Endothelial cell (in vitro differentiated cells): ENCODE measurements at regions not wholly inside any gene's neighbourhood (a gene's known extent, or its start where the extent isn't known, plus 50 kb on each side); places are given as distances from the start of the nearest gene placed in this dataset.

Experiments used
- DNase-seq: peaks from one replicate; pipeline ENCODE4 v3.0.0; 2021; ENCODE audit warnings: low spot score
- H3K27ac Mint-ChIP-seq: one replicate; pipeline ENCODE4 v1.8.0; 2021; ENCODE audit warnings: mixed read lengths, inconsistent platforms; ENCODE audit not compliant: unreplicated experiment
- H3K27me3 Mint-ChIP-seq: one replicate; pipeline ENCODE4 v1.8.0; 2021; ENCODE audit warnings: mild to moderate bottlenecking, moderate library complexity, mixed read lengths, inconsistent platforms; ENCODE audit not compliant: unreplicated experiment
- H3K36me3 Mint-ChIP-seq: one replicate; pipeline ENCODE4 v1.8.0; 2021; ENCODE audit warnings: mild to moderate bottlenecking, low read depth, mixed read lengths, inconsistent platforms; ENCODE audit not compliant: unreplicated experiment
- H3K4me1 Mint-ChIP-seq: one replicate; pipeline ENCODE4 v1.8.0; 2021; ENCODE audit warnings: mild to moderate bottlenecking, mixed read lengths, inconsistent platforms; ENCODE audit not compliant: unreplicated experiment
- H3K4me3 Mint-ChIP-seq: one replicate; pipeline ENCODE4 v1.8.0; 2021; ENCODE audit warnings: mild to moderate bottlenecking, mixed read lengths, inconsistent platforms; ENCODE audit not compliant: unreplicated experiment
- H3K9me3 Mint-ChIP-seq: one replicate; pipeline ENCODE4 v1.8.0; 2021; ENCODE audit warnings: mixed read lengths, inconsistent platforms; ENCODE audit not compliant: unreplicated experiment
- TF ChIP-seq, protein P1 (sequence below): fragments of 200-600 bp; sonication (generic); IDR thresholded peaks from one replicate; pipeline ENCODE4 v1.5.0; 2021; ENCODE audit warnings: antibody characterized with exemption; ENCODE audit not compliant: unreplicated experiment

GRCh38 chr4:124191329-124191728 lies 521.2 kb downstream of the ANKRD50 start:
- H3K27me3 Mint-ChIP-seq: no peaks in the 10 kb centered on the region
- DNase-seq: no peak
- H3K36me3 Mint-ChIP-seq: no peaks in the 10 kb centered on the region
- TF ChIP-seq, protein P1, sequence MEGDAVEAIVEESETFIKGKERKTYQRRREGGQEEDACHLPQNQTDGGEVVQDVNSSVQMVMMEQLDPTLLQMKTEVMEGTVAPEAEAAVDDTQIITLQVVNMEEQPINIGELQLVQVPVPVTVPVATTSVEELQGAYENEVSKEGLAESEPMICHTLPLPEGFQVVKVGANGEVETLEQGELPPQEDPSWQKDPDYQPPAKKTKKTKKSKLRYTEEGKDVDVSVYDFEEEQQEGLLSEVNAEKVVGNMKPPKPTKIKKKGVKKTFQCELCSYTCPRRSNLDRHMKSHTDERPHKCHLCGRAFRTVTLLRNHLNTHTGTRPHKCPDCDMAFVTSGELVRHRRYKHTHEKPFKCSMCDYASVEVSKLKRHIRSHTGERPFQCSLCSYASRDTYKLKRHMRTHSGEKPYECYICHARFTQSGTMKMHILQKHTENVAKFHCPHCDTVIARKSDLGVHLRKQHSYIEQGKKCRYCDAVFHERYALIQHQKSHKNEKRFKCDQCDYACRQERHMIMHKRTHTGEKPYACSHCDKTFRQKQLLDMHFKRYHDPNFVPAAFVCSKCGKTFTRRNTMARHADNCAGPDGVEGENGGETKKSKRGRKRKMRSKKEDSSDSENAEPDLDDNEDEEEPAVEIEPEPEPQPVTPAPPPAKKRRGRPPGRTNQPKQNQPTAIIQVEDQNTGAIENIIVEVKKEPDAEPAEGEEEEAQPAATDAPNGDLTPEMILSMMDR: no peak
- H3K27ac Mint-ChIP-seq: no peak overlapping the region
- no peak overlapping the region for H3K4me3 Mint-ChIP-seq
- no peaks in the 10 kb centered on the region for H3K9me3 Mint-ChIP-seq
- H3K4me1 Mint-ChIP-seq: no peaks in the 10 kb centered on the region

DNA sequence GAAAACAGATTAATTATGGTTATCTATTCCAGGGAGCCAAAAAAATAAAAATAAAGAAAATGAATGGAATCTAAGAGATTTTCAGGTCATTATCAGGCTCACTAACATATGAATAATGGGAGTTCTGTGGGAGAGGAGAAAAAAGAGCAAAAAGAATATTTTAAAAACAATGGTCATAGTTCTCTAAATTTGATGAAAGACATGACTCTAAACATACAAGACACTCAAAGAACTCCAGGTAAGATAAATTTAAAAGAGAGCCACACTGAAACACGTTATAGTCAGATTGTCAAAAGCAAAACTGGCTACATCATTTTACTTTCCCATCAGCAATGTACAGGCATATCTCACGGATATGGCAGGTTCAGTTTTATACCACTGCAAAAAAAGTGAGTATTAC lies 520.0 kb downstream of the ANKRD50 start:
- TF ChIP-seq, protein P1: no peak
- Mint-ChIP-seq H3K27ac (no peak overlapping the region), H3K27me3 (no peaks in the 10 kb centered on the region), H3K36me3 (no peaks in the 10 kb centered on the region), H3K4me1 (no peaks in the 10 kb centered on the region), H3K9me3 (no peaks in the 10 kb centered on the region), H3K4me3 (no peak overlapping the region)
- no peak for DNase-seq

GRCh38 chr4:124199185-124199584 lies 513.3 kb downstream of the ANKRD50 start:
- H3K9me3 Mint-ChIP-seq: no peaks in the 10 kb centered on the region
- no peak for DNase-seq
- TF ChIP-seq, protein P1: no peak
- H3K36me3 Mint-ChIP-seq: no peaks in the 10 kb centered on the region
- no peak overlapping the region for H3K27ac Mint-ChIP-seq
- no peaks in the 10 kb centered on the region for H3K27me3 Mint-ChIP-seq
- H3K4me1 Mint-ChIP-seq: no peaks in the 10 kb centered on the region
- H3K4me3 Mint-ChIP-seq: no peak overlapping the region

DNA sequence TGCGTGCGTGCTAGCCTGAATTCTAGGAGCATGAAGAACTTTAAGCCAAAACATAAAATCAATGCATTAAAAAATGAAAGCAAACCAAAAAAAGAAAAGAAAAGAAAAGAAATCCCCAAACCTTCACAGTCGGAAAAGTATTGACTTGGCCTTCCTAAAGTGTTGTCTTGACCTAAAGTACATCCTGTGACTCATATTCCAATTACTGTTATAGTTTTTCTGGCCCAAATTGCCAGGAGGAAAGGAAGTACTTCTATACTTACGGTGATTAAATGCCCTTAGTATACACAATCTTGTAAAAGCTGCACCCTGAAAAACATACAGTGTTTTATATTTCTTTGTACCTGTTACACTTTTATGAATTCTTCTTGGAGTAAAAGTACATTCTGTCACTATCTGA lies 512.8 kb downstream of the ANKRD50 start:
- TF ChIP-seq, protein P1: no peak
- no peak for DNase-seq
- H3K36me3 Mint-ChIP-seq: no peaks in the 10 kb centered on the region
- H3K4me1 Mint-ChIP-seq: peaks cover 3% of the 10 kb centered on the region
- H3K27ac Mint-ChIP-seq: no peak overlapping the region
- H3K4me3 Mint-ChIP-seq: no peak overlapping the region
- no peaks in the 10 kb centered on the region for H3K9me3 Mint-ChIP-seq
- no peaks in the 10 kb centered on the region for H3K27me3 Mint-ChIP-seq

- TF ChIP-seq, protein P1: no peak
These were observed 510.9 kb downstream of the ANKRD50 start for GRCh38 chr4:124201636-124202035.

More at GRCh38 chr4:124201636-124202035, 510.9 kb downstream of the ANKRD50 start:
- Mint-ChIP-seq H3K36me3 (no peaks in the 10 kb centered on the region), H3K27ac (no peak overlapping the region), H3K4me3 (no peak overlapping the region), H3K9me3 (no peaks in the 10 kb centered on the region), H3K27me3 (no peaks in the 10 kb centered on the region), H3K4me1 (peaks cover 8% of the 10 kb centered on the region)
- DNase-seq: no peak
